HTERT RPE-1 (cell line): ENCODE measurements at regions not wholly inside any gene's neighbourhood (a gene's known extent, or its start where the extent isn't known, plus 50 kb on each side); places are given as distances from the start of the nearest gene placed in this dataset.

Source experiments
- in situ Hi-C: fragments of 300-500 bp; cut with MboI; formaldehyde crosslinking; loops from 4 replicates; pipeline ENCODE4 v1.14.3; 2020; ENCODE audit warnings: low sequenced_read_pairs

DNA sequence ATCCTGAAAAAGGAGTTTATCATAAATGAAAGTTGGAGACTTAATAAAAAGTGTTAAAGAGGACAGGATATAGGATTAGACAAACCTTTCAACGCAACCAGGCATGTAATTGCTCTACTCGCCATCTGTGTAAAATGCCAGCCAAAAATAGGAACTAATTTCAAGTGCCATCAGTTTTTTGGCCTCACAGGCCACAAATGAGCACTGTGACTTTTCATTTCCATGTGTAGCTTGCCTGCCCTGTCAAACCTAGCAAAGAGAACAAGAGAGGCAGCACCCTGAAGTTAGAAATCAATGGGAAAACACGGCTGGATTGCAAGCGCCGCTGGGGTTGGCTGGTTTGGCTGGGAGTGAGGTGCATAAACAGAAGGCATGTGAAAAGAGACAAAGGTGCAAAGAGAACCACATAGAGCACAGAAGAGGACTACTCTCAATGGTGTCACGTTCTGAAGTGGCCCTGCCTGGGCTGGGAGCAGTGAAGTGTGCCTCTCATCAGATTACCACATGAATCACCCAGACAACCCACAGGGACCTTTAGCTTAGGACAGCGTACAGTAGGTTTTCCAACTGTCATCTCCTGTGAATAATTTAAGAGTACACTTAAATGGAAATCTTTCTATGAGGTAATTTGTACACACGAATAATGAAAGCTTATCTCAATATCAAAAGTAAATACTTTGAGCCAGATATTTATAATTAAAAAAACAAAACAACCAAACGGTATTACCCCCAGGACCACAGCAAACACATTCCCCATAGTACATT is 78.0 kb upstream of the NHSL1 start:
- in situ Hi-C loops: loop anchor here (25.0 kb wide), 1 partner anchor 185 kb away; the partner anchor contains the start of gene CCDC28A

GRCh38 chr6:138580040-138580439 is 80.7 kb upstream of the NHSL1 start:
- in situ Hi-C loops: loop anchor here (25.0 kb wide), 1 partner anchor 182 kb away; the partner anchor contains the start of gene CCDC28A

DNA sequence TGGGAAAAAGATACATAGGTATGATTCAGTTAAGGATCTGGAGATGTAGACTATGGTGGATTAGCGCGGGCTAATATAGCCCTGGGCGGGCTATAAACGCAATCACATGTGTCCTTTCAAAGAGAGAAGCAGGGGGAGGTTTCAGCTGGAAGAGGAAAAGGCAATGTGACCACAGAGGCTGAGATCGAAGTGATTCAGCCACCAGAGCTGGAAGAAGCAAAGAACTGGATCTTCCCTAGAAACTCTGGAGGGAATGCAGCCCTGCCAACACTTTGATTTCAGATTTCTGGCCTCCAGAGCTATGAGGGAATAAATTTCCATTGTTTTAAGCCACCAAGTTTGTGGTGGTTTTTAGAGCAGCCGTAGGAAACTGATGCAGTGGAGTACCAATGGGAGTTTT is 81.5 kb upstream of the NHSL1 start:
- in situ Hi-C loops: loop anchor here (25.0 kb wide), 1 partner anchor 182 kb away; the partner anchor contains the start of gene CCDC28A

DNA sequence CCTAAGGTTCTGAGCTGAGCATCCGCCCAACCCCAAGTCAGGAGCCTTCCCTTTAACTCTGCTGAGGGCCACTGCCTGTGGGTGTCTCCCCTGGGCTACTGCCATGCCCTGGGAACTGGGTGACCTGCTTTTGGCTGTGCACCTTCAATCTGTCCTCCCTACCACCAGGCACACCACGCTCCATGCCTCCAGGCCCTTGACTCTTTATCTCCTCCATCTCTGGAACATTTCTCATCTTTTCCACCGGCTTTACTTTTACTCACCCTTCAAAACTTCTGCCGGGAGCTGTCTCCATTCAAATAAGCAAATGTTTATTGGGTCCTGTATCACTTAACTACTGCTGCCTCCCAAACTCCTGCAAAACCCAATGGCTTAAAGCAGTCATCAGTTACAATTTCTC is 83.3 kb upstream of the NHSL1 start:
- in situ Hi-C loops: loop anchor here (25.0 kb wide), 1 partner anchor 180 kb away; the partner anchor contains the start of gene CCDC28A

DNA sequence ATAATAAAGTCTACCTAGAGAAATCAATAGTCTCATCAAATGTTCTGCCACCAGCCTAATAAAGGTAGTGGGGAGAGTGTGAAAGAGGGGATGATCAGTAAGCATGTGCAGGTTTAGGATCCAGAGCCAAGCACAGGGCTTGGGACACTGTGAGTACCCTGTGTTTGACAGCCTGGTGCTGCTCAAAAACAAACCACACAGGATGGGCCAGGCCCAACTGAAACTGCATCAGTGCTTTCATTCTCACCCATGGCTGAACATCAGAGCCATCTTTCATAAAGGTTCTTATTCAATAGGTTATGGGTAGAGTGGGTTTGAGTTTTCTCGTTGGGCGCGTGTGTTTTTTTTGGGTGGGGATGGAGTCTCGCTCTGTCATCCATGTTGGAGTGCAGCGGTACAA is 87.3 kb upstream of the NHSL1 start:
- in situ Hi-C loops: loop anchor here (25.0 kb wide), 1 partner anchor 176 kb away; the partner anchor contains the start of gene CCDC28A

- in situ Hi-C loops: loop anchor here (25.0 kb wide), 1 partner anchor 173 kb away; the partner anchor contains the start of gene CCDC28A
Observed at GRCh38 chr6:138588805-138589434, 89.6 kb upstream of the NHSL1 start.

- in situ Hi-C loops: loop anchor here (25.0 kb wide), 1 partner anchor 171 kb away; the partner anchor contains the start of gene CCDC28A
Observed at GRCh38 chr6:138590796-138591709, 91.8 kb upstream of the NHSL1 start.

DNA sequence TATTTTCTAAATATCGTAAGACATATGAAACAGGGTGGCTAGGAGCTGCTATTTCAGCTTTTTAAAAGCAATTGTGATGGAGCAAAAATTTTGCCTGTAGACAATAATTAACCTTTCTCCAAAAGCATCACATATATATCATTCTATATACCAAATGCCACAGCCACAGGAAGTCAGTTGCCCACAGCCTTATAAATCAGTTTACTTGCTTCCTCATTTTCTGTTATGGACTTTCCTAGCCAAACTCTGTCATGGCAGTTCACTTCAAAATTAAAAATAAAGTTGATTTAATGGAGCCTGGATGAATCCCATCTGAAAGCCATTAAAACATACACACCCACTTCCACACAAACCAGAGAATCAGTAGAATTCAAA is 93.4 kb upstream of the NHSL1 start:
- in situ Hi-C loops: loop anchor here (25.0 kb wide), 1 partner anchor 170 kb away; the partner anchor contains the start of gene CCDC28A

DNA sequence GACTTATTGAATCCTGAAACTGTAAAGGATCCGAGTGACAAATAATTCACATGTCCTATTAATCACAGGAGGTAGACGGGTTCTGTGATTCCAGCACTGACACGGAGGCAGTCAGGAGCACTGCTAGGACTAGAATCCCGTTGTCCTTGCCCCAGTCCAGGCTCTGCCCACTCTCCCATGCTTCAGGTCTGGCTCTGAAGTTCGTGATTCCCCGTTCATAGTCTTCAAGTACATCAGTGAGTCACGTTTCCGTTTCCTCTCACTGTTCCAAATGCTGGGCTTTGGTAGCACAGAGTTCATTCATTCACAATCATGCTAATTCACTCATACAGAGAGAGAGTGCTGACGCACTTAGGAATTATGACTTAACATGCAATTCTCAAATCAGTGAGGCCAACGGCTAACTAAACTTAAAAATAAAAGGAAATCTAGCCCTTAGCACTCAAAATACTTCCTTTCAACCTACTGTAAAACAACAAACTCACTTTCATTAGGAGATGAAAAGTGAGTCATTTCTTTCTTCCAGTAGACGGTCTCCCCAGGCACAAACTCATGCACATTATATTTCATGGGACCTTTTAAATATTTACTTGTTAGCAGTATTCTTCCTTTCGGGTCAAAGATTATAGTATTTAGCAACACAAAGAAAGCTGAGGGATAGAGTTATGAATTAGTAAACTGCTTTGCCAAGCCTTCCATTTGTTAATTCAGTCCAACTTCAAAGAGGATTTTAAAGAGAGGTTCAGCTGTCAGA is 94.0 kb upstream of the NHSL1 start:
- in situ Hi-C loops: loop anchor here (25.0 kb wide), 1 partner anchor 169 kb away; the partner anchor contains the start of gene CCDC28A

GRCh38 chr6:138593909-138594757 is 94.8 kb upstream of the NHSL1 start:
- in situ Hi-C loops: loop anchor here (25.0 kb wide), 1 partner anchor 168 kb away; the partner anchor contains the start of gene CCDC28A

- in situ Hi-C loops: loop anchor here (25.0 kb wide), 1 partner anchor 168 kb away; the partner anchor contains the start of gene CCDC28A
Observed at GRCh38 chr6:138594758-138595140, 95.5 kb upstream of the NHSL1 start.

- in situ Hi-C loops: loop anchor here (25.0 kb wide), 1 partner anchor 166 kb away; the partner anchor contains the start of gene CCDC28A
Observed at GRCh38 chr6:138596126-138596525, 96.8 kb upstream of the NHSL1 start.

DNA sequence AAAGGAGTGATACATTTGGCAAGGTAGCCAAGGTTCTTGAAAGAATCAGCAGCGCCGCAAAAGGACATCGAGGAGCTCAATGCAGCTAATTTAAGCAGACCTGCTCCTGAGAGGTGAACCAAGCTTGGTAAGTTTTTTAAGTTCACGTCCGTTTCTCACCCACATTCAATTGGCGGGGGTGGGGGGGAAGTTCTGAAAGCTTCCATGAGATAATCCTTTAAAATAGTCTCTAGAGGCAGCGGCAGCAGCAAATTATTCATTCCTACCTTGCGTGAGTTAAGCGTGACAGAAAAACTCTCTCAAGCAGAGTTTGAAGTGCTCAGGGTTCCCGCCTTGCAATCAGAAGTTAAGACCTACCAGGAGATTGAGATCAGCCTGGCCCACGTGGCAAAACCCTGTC is 97.3 kb upstream of the NHSL1 start:
- in situ Hi-C loops: loop anchor here (25.0 kb wide), 1 partner anchor 166 kb away; the partner anchor contains the start of gene CCDC28A

DNA sequence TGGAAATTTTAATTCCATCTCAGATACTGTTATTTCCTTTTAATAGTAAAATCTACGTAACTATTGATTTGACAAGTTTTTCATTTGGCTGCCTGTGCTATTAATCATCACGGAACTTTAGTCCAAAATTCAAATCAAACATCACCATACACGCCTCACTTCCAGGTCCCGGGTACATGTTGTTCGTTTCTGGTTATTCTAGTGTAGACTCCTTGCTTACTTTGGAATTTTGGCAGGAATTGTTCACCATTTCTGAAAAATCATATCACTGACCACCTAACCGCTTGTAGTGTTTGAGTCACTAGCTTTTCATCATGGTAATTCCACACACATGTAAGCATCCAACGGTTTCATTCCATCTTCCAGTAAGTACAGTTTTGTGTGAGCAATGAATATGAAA is 98.0 kb upstream of the NHSL1 start:
- in situ Hi-C loops: loop anchor here (25.0 kb wide), 1 partner anchor 165 kb away; the partner anchor contains the start of gene CCDC28A

- in situ Hi-C loops: loop anchor here (25.0 kb wide), 1 partner anchor 164 kb away; the partner anchor contains the start of gene CCDC28A
Observed at GRCh38 chr6:138598562-138599173, 99.4 kb upstream of the NHSL1 start.

- in situ Hi-C loops: no loop called here
Observed at GRCh38 chr6:138600261-138600660, 101.0 kb upstream of the NHSL1 start.

GRCh38 chr6:138600726-138601125 is 101.4 kb upstream of the NHSL1 start:
- in situ Hi-C loops: no loop called here

- in situ Hi-C loops: no loop called here
Observed at GRCh38 chr6:138601128-138601527, 101.8 kb upstream of the NHSL1 start.
